K562 (cell line): ENCODE measurements at regions not wholly inside any gene's neighbourhood (a gene's known extent, or its start where the extent isn't known, plus 50 kb on each side); places are given as distances from the start of the nearest gene placed in this dataset.

ENCODE experiments used
- BCLAF1 ChIP-seq, 2 experiments: fragments of 450-650 bp in 1 of 2; IDR thresholded peaks; 2 replicates each; pipeline ENCODE4 v1.6.1; 2011 to 2017; ENCODE audit warnings: low read depth in 2 of 2, antibody characterized with exemption in 1 of 2, borderline replicate concordance in 1 of 2, low read length in 1 of 2, mild to moderate bottlenecking in 1 of 2, mixed read lengths in 1 of 2; ENCODE audit not compliant: control insufficient read depth in 1 of 2
- CGGBP1 ChIP-seq: fragments of 250-450 bp; sonication (Bioruptor Pico); IDR thresholded peaks from 2 replicates; pipeline ENCODE4 v1.9.0; 2021; ENCODE audit warnings: mild to moderate bottlenecking
- KAT2B ChIP-seq: IDR thresholded peaks from one replicate; pipeline ENCODE4 v1.6.1; 2012; ENCODE audit warnings: low read depth, mild to moderate bottlenecking, control low read depth, inconsistent platforms, low read length, moderate library complexity
- MAFF ChIP-seq: IDR thresholded peaks from 2 replicates; pipeline ENCODE4 v1.6.1; 2012; ENCODE audit warnings: low read length, improper control_type of control experiment
- MEIS2 ChIP-seq: fragments of 450-650 bp; IDR thresholded peaks from 2 replicates; pipeline ENCODE4 v1.6.1; 2014; ENCODE audit warnings: mild to moderate bottlenecking; ENCODE audit not compliant: partially characterized antibody
- MTF1 ChIP-seq: fragments of 250-450 bp; sonication (Bioruptor Pico); IDR thresholded peaks from 2 replicates; pipeline ENCODE4 v1.9.0; 2021; ENCODE audit warnings: moderate library complexity, mild to moderate bottlenecking, inconsistent platforms, borderline replicate concordance
- MYNN ChIP-seq, 2 experiments: sonication (generic); formaldehyde crosslinking in 1 of 2; IDR thresholded peaks; 2 replicates each; pipeline versions ENCODE4 v1.5.0 to v1.6.1; 2016 to 2020; ENCODE audit warnings: antibody characterized with exemption in 1 of 2, missing genetic modification reagents in 1 of 2
- ZNF133 ChIP-seq: fragments of 250-450 bp; sonication (Bioruptor Pico); IDR thresholded peaks from 2 replicates; pipeline ENCODE4 v1.4.0; 2020; ENCODE audit warnings: mild to moderate bottlenecking
- TF ChIP-seq, protein P1 (sequence below), 3 experiments: IDR thresholded peaks in 2 of 3; conservative IDR thresholded peaks in 1 of 3; 2 replicates each; pipeline ENCODE4 v1.5.1; 2011 to 2012; ENCODE audit warnings: low read length in 3 of 3, mild to moderate bottlenecking in 3 of 3, control low read depth in 2 of 3, improper control_type of control experiment in 1 of 3, inconsistent platforms in 1 of 3, low read depth in 1 of 3, mixed read lengths in 1 of 3, moderate library complexity in 1 of 3; ENCODE audit not compliant: insufficient read depth in 2 of 3
- TF ChIP-seq, protein P2 (sequence below): sonication (generic); formaldehyde crosslinking; IDR thresholded peaks from 2 replicates; pipeline ENCODE4 v1.8.0; 2022; ENCODE audit warnings: mild to moderate bottlenecking, missing genetic modification reagents
- TF ChIP-seq, protein P3 (sequence below): fragments of 250-450 bp; sonication (Bioruptor Pico); IDR thresholded peaks from 2 replicates; pipeline ENCODE4 v1.4.0; 2020

- TF ChIP-seq, protein P1, sequence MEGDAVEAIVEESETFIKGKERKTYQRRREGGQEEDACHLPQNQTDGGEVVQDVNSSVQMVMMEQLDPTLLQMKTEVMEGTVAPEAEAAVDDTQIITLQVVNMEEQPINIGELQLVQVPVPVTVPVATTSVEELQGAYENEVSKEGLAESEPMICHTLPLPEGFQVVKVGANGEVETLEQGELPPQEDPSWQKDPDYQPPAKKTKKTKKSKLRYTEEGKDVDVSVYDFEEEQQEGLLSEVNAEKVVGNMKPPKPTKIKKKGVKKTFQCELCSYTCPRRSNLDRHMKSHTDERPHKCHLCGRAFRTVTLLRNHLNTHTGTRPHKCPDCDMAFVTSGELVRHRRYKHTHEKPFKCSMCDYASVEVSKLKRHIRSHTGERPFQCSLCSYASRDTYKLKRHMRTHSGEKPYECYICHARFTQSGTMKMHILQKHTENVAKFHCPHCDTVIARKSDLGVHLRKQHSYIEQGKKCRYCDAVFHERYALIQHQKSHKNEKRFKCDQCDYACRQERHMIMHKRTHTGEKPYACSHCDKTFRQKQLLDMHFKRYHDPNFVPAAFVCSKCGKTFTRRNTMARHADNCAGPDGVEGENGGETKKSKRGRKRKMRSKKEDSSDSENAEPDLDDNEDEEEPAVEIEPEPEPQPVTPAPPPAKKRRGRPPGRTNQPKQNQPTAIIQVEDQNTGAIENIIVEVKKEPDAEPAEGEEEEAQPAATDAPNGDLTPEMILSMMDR (IDR thresholded peaks at IDR 0.05 in 2 of 3, conservative IDR thresholded peaks at IDR 0.05 in 1 of 3; ENCODE audit: insufficient read depth in 2 of 3, low read depth in 1 of 3, low read length in 3 of 3) = no peak
- TF ChIP-seq MTF1 (CRISPR knock-in tag) (no peak), CGGBP1 (CRISPR knock-in tag) (no peak), BCLAF1 (IDR thresholded peaks at IDR 0.05; ENCODE audit: borderline replicate concordance in 1 of 2, control insufficient read depth in 1 of 2, low read depth in 2 of 2, low read length in 1 of 2) (no peak), ZNF133 (no peak), MYNN (IDR thresholded peaks at IDR 0.05) (no peak), MYNN (CRISPR knock-in tag; IDR thresholded peaks at IDR 0.05) (no peak), MAFF (no peak), MEIS2 (no peak), KAT2B (no peak)
- TF ChIP-seq, protein P2, sequence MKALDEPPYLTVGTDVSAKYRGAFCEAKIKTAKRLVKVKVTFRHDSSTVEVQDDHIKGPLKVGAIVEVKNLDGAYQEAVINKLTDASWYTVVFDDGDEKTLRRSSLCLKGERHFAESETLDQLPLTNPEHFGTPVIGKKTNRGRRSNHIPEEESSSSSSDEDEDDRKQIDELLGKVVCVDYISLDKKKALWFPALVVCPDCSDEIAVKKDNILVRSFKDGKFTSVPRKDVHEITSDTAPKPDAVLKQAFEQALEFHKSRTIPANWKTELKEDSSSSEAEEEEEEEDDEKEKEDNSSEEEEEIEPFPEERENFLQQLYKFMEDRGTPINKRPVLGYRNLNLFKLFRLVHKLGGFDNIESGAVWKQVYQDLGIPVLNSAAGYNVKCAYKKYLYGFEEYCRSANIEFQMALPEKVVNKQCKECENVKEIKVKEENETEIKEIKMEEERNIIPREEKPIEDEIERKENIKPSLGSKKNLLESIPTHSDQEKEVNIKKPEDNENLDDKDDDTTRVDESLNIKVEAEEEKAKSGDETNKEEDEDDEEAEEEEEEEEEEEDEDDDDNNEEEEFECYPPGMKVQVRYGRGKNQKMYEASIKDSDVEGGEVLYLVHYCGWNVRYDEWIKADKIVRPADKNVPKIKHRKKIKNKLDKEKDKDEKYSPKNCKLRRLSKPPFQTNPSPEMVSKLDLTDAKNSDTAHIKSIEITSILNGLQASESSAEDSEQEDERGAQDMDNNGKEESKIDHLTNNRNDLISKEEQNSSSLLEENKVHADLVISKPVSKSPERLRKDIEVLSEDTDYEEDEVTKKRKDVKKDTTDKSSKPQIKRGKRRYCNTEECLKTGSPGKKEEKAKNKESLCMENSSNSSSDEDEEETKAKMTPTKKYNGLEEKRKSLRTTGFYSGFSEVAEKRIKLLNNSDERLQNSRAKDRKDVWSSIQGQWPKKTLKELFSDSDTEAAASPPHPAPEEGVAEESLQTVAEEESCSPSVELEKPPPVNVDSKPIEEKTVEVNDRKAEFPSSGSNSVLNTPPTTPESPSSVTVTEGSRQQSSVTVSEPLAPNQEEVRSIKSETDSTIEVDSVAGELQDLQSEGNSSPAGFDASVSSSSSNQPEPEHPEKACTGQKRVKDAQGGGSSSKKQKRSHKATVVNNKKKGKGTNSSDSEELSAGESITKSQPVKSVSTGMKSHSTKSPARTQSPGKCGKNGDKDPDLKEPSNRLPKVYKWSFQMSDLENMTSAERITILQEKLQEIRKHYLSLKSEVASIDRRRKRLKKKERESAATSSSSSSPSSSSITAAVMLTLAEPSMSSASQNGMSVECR (CRISPR knock-in tag) = no peak
- TF ChIP-seq, protein P3, sequence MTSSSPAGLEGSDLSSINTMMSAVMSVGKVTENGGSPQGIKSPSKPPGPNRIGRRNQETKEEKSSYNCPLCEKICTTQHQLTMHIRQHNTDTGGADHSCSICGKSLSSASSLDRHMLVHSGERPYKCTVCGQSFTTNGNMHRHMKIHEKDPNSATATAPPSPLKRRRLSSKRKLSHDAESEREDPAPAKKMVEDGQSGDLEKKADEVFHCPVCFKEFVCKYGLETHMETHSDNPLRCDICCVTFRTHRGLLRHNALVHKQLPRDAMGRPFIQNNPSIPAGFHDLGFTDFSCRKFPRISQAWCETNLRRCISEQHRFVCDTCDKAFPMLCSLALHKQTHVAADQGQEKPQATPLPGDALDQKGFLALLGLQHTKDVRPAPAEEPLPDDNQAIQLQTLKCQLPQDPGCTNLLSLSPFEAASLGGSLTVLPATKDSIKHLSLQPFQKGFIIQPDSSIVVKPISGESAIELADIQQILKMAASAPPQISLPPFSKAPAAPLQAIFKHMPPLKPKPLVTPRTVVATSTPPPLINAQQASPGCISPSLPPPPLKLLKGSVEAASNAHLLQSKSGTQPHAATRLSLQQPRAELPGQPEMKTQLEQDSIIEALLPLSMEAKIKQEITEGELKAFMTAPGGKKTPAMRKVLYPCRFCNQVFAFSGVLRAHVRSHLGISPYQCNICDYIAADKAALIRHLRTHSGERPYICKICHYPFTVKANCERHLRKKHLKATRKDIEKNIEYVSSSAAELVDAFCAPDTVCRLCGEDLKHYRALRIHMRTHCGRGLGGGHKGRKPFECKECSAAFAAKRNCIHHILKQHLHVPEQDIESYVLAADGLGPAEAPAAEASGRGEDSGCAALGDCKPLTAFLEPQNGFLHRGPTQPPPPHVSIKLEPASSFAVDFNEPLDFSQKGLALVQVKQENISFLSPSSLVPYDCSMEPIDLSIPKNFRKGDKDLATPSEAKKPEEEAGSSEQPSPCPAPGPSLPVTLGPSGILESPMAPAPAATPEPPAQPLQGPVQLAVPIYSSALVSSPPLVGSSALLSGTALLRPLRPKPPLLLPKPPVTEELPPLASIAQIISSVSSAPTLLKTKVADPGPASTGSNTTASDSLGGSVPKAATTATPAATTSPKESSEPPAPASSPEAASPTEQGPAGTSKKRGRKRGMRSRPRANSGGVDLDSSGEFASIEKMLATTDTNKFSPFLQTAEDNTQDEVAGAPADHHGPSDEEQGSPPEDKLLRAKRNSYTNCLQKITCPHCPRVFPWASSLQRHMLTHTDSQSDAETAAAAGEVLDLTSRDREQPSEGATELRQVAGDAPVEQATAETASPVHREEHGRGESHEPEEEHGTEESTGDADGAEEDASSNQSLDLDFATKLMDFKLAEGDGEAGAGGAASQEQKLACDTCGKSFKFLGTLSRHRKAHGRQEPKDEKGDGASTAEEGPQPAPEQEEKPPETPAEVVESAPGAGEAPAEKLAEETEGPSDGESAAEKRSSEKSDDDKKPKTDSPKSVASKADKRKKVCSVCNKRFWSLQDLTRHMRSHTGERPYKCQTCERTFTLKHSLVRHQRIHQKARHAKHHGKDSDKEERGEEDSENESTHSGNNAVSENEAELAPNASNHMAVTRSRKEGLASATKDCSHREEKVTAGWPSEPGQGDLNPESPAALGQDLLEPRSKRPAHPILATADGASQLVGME (CRISPR knock-in tag) = no peak
Measured at GRCh38 chr6:53209681-53210080, 61.0 kb upstream of the GCM1 start.
